Natural killer cell (primary cell): ENCODE measurements at regions not wholly inside any gene's neighbourhood (a gene's known extent, or its start where the extent isn't known, plus 50 kb on each side); places are given as distances from the start of the nearest gene placed in this dataset.

Experiments
- ATAC-seq, 3 donors: fragments of 150-1000 bp in 2 of 3; fragments of 200-7000 bp in 1 of 3; cut with Tn5 transposase; 1 replicate in 1 of 3; 2 replicates in 2 of 3; pipeline ENCODE4 v1.10.0; 2021; ENCODE audit warnings: mild to moderate bottlenecking in 2 of 3, moderate library complexity in 2 of 3
- DNase-seq, 2 donors: peaks; one replicate each; pipeline versions ENCODE4 v3.0.0 to v3.0.0-alpha.2; 2013 to 2021; ENCODE audit warnings: mixed read lengths in 1 of 2
- H3K27ac ChIP-seq: one replicate; pipeline ENCODE4 v1.5.1; 2013; ENCODE audit warnings: mild to moderate bottlenecking, low read length
- H3K27me3 ChIP-seq: one replicate; pipeline ENCODE4 v1.6.1; 2013; ENCODE audit warnings: low read length; ENCODE audit not compliant: control insufficient read depth, insufficient read depth
- H3K36me3 ChIP-seq: one replicate; pipeline ENCODE4 v1.6.1; 2013; ENCODE audit warnings: low read length; ENCODE audit not compliant: control insufficient read depth, insufficient read depth
- H3K4me1 ChIP-seq: one replicate; pipeline ENCODE4 v1.6.1; 2013; ENCODE audit warnings: low read length; ENCODE audit not compliant: control insufficient read depth, insufficient read depth
- H3K4me3 ChIP-seq: one replicate; pipeline ENCODE4 v1.5.1; 2013; ENCODE audit warnings: low read length
- H3K9me3 ChIP-seq: one replicate; pipeline ENCODE4 v1.6.1; 2013; ENCODE audit warnings: low read length; ENCODE audit not compliant: control insufficient read depth, insufficient read depth
- H3K27ac Mint-ChIP-seq, 2 donors: one replicate each; pipeline ENCODE4 v1.8.0; 2022; ENCODE audit warnings: mild to moderate bottlenecking in 2 of 2, mixed read lengths in 2 of 2, moderate library complexity in 1 of 2
- H3K27me3 Mint-ChIP-seq, 2 donors: one replicate each; pipeline ENCODE4 v1.8.0; 2022; ENCODE audit warnings: low read depth in 2 of 2, mixed read lengths in 2 of 2
- H3K36me3 Mint-ChIP-seq: one replicate; pipeline ENCODE4 v1.8.0; 2022; ENCODE audit warnings: mixed read lengths
- H3K4me1 Mint-ChIP-seq, 2 donors: one replicate each; pipeline ENCODE4 v1.8.0; 2022; ENCODE audit warnings: mixed read lengths in 2 of 2
- H3K4me3 Mint-ChIP-seq: one replicate; pipeline ENCODE4 v1.8.0; 2022; ENCODE audit warnings: mild to moderate bottlenecking, moderate library complexity, mixed read lengths
- H3K9me3 Mint-ChIP-seq, 2 donors: one replicate each; pipeline ENCODE4 v1.8.0; 2022; ENCODE audit warnings: mixed read lengths in 2 of 2
- WGBS: methylation state at CpG from one replicate; pipeline ENCODE4 v1.1.7; 2013; ENCODE audit warnings: missing lambda C conversion rate; ENCODE audit not compliant: insufficient coverage; 5-methylcytosine and 5-hydroxymethylcytosine counted together
- intact Hi-C: fragments of 100-400 bp; cut with micrococcal nuclease; formaldehyde crosslinking; loops from one replicate; pipeline ENCODE4 v1.14.2; 2022
- TF ChIP-seq, protein P1 (sequence below): fragments of 200-600 bp; IDR thresholded peaks from one replicate; pipeline ENCODE4 v1.8.0; 2022; ENCODE audit warnings: antibody characterized with exemption

GRCh38 chr4:63123441-63123840 is 1285.8 kb downstream of the TECRL start:
- ATAC-seq = no peak
- H3K27me3 Mint-ChIP-seq = no peaks in the 10 kb centered on the region

GRCh38 chr4:63122955-63123354 is 1286.3 kb downstream of the TECRL start:
- Histone ChIP-seq H3K4me3 (no peak overlapping the region), H3K9me3 (peaks cover 10% of the 10 kb centered on the region), H3K36me3 (no peaks in the 10 kb centered on the region), H3K27me3 (no peaks in the 10 kb centered on the region), H3K27ac (no peak overlapping the region), H3K4me1 (no peaks in the 10 kb centered on the region)
- DNase-seq (no peak), ATAC-seq (no peak)
- Mint-ChIP-seq H3K4me3 (no peak overlapping the region), H3K27ac (no peak overlapping the region), H3K9me3 (peaks cover 7 to 23% of the 10 kb centered on the region in 2 donors), H3K36me3 (peaks cover 8% of the 10 kb centered on the region), H3K4me1 (no peaks in the 10 kb centered on the region), H3K27me3 (no peaks in the 10 kb centered on the region)
- intact Hi-C loops = no loop called here
- 96% methylated on average over 2 of the region's 2 CpGs for WGBS
- TF ChIP-seq, protein P1, sequence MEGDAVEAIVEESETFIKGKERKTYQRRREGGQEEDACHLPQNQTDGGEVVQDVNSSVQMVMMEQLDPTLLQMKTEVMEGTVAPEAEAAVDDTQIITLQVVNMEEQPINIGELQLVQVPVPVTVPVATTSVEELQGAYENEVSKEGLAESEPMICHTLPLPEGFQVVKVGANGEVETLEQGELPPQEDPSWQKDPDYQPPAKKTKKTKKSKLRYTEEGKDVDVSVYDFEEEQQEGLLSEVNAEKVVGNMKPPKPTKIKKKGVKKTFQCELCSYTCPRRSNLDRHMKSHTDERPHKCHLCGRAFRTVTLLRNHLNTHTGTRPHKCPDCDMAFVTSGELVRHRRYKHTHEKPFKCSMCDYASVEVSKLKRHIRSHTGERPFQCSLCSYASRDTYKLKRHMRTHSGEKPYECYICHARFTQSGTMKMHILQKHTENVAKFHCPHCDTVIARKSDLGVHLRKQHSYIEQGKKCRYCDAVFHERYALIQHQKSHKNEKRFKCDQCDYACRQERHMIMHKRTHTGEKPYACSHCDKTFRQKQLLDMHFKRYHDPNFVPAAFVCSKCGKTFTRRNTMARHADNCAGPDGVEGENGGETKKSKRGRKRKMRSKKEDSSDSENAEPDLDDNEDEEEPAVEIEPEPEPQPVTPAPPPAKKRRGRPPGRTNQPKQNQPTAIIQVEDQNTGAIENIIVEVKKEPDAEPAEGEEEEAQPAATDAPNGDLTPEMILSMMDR = no peak

More at GRCh38 chr4:63123441-63123840, 1285.8 kb downstream of the TECRL start:
- peaks cover 10% of the 10 kb centered on the region for H3K9me3 ChIP-seq
- Mint-ChIP-seq H3K9me3 (peaks cover 9 to 23% of the 10 kb centered on the region in 2 donors), H3K36me3 (peaks cover 8% of the 10 kb centered on the region), H3K4me1 (no peaks in the 10 kb centered on the region), H3K4me3 (no peak overlapping the region), H3K27ac (no peak overlapping the region)
- 90% methylated on average over 5 of the region's 5 CpGs for WGBS
- no peaks in the 10 kb centered on the region for H3K4me1 ChIP-seq
- intact Hi-C loops = no loop called here
- H3K27ac ChIP-seq = no peak overlapping the region
- no peak for DNase-seq
- no peaks in the 10 kb centered on the region for H3K36me3 ChIP-seq
- no peak overlapping the region for H3K4me3 ChIP-seq
- TF ChIP-seq, protein P1 = no peak
- no peaks in the 10 kb centered on the region for H3K27me3 ChIP-seq

DNA sequence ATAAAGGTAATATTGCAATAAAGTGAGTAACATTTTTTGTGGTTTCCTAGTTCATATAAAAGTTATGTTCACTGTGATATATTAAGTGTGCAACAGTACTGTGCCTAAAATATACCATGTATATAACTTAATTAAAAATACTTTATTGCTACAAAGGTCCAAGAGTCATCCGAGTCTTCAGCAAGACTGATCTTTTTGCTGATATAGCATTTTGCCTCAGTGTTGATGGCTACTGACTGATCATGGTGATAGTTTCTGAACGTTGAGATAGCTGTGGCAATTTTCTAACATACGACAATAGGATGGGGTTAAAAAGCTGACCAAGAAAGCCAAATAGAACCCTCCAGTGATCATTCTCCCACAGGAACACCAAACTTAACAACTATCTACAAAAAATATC is 1302.7 kb downstream of the TECRL start:
- intact Hi-C loops = no loop called here
- Histone ChIP-seq H3K27ac (no peak overlapping the region), H3K4me3 (no peak overlapping the region), H3K27me3 (no peaks in the 10 kb centered on the region), H3K36me3 (no peaks in the 10 kb centered on the region), H3K4me1 (no peaks in the 10 kb centered on the region), H3K9me3 (peaks cover 14% of the 10 kb centered on the region)
- ATAC-seq (no peak), DNase-seq (no peak)
- H3K4me3 Mint-ChIP-seq = no peak overlapping the region
- TF ChIP-seq, protein P1 = no peak
- WGBS = 90% methylated on average over 3 of the region's 3 CpGs
- H3K27me3 Mint-ChIP-seq = no peaks in the 10 kb centered on the region
- H3K36me3 Mint-ChIP-seq = peaks cover 17% of the 10 kb centered on the region
- peaks cover 15 to 17% of the 10 kb centered on the region in 2 donors for H3K9me3 Mint-ChIP-seq
- no peaks in the 10 kb centered on the region for H3K4me1 Mint-ChIP-seq
- H3K27ac Mint-ChIP-seq = no peak overlapping the region

DNA sequence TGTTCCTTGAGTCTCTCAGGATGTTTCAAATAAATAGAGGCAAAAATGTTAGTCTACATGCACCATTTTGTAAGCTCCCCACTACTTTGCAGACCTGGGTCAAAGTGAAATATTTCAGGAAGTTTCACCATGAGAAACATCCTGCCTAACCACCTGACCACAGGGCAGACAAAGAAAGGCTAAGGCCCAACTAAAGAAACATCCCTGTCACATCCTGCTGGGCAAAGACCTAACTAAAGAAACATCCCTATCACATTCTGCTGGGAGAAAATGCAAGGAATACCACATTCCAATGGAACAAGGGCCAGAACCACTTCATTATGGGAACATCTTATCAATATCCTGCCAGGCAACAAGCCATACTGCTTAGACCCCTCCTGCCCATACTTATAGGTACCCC is 1303.4 kb downstream of the TECRL start:
- H3K27ac Mint-ChIP-seq = no peak overlapping the region
- no peak overlapping the region for H3K4me3 Mint-ChIP-seq
- Histone ChIP-seq H3K4me1 (no peaks in the 10 kb centered on the region), H3K27me3 (no peaks in the 10 kb centered on the region), H3K9me3 (peaks cover 14% of the 10 kb centered on the region), H3K36me3 (no peaks in the 10 kb centered on the region), H3K4me3 (no peak overlapping the region), H3K27ac (no peak overlapping the region)
- DNase-seq (no peak), ATAC-seq (no peak)
- no peaks in the 10 kb centered on the region for H3K27me3 Mint-ChIP-seq
- intact Hi-C loops = no loop called here
- peaks cover 16% of the 10 kb centered on the region for H3K36me3 Mint-ChIP-seq
- no peaks in the 10 kb centered on the region for H3K4me1 Mint-ChIP-seq
- H3K9me3 Mint-ChIP-seq = peaks cover 13 to 17% of the 10 kb centered on the region in 2 donors
- TF ChIP-seq, protein P1 = no peak
